Pons (tissue), 1 donor: ENCODE measurements at regions not wholly inside any gene's neighbourhood (a gene's known extent, or its start where the extent isn't known, plus 50 kb on each side); places are given as distances from the start of the nearest gene placed in this dataset.

ENCODE experiments used
- DNase-seq: peaks from one replicate; pipeline ENCODE4 v3.0.0-alpha.2; 2016; ENCODE audit warnings: low spot score

- DNase-seq, result no peak
These were observed 91.9 kb upstream of the BACE2 start for GRCh38 chr21:41076064-41076463.

- no peak for DNase-seq
These were observed 88.8 kb upstream of the BACE2 start for GRCh38 chr21:41079159-41079558.

- DNase-seq, result no peak
These were observed 87.4 kb upstream of the BACE2 start for GRCh38 chr21:41080485-41081121.

- DNase-seq, result no peak
These were observed 81.4 kb upstream of the BACE2 start for GRCh38 chr21:41086569-41086968.

GRCh38 chr21:41090981-41091380 lies 77.0 kb upstream of the BACE2 start:
- DNase-seq, result no peak

- DNase-seq, result no peak
These were observed 76.3 kb upstream of the BACE2 start for GRCh38 chr21:41091616-41092015.

GRCh38 chr21:41092312-41092711 lies 75.6 kb upstream of the BACE2 start:
- DNase-seq, result no peak

GRCh38 chr21:41095983-41096382 lies 72.0 kb upstream of the BACE2 start:
- DNase-seq, result no peak

GRCh38 chr21:41098076-41098475 lies 69.9 kb upstream of the BACE2 start:
- no peak for DNase-seq

GRCh38 chr21:41098481-41099042 lies 69.4 kb upstream of the BACE2 start:
- DNase-seq, result no peak

GRCh38 chr21:41100826-41101550 lies 67.0 kb upstream of the BACE2 start:
- DNase-seq, result no peak

GRCh38 chr21:41102281-41102680 lies 65.7 kb upstream of the BACE2 start:
- peak; percentile 6 for DNase-seq

GRCh38 chr21:41107602-41108001 lies 60.4 kb upstream of the BACE2 start:
- no peak for DNase-seq

- no peak for DNase-seq
These were observed 59.0 kb upstream of the BACE2 start for GRCh38 chr21:41108668-41109585.

GRCh38 chr21:41110161-41110560 lies 57.8 kb upstream of the BACE2 start:
- no peak for DNase-seq

GRCh38 chr21:41110664-41111063 lies 57.3 kb upstream of the BACE2 start:
- DNase-seq, result no peak

- no peak for DNase-seq
These were observed 56.3 kb upstream of the BACE2 start for GRCh38 chr21:41111681-41112080.

GRCh38 chr21:41112740-41113692 lies 54.9 kb upstream of the BACE2 start:
- DNase-seq, result peak; percentile 42

- no peak for DNase-seq
These were observed 52.1 kb upstream of the BACE2 start for GRCh38 chr21:41115851-41116250.
